RWPE1 (cell line): ENCODE measurements at regions not wholly inside any gene's neighbourhood (a gene's known extent, or its start where the extent isn't known, plus 50 kb on each side); places are given as distances from the start of the nearest gene placed in this dataset.
"Not testable (repeated sequence)": the region's sequence is repeated elsewhere in the genome, so short reads cannot be mapped to it uniquely, and the experiment has no call there.

Source experiments
- CTCF ChIA-PET: fragments of 350-600 bp; sonication (Branson Sonifier 250); formaldehyde crosslinking; extraction: SDS; loops from one replicate; lab custom pipeline; 2021; lab: Yijun Ruan, JAX
- POLR2A ChIA-PET: fragments of 400-600 bp; formaldehyde crosslinking; extraction: SDS; loops from one replicate; lab custom pipeline; 2020; ENCODE audit warnings: antibody characterized with exemption; ENCODE audit not compliant: low non-redundant PET; lab: Yijun Ruan, JAX
- DNase-seq: peaks from one replicate; pipeline ENCODE4 v3.0.0; 2012; ENCODE audit warnings: low spot score
- H3K27ac ChIP-seq: fragments of 450-650 bp; 2 replicates; pipeline ENCODE4 v1.5.1; 2017
- CTCF ChIP-seq: fragments of 450-650 bp; conservative IDR thresholded peaks from 2 replicates; pipeline ENCODE4 v1.5.1; 2017; ENCODE audit warnings: low read depth, mild to moderate bottlenecking

DNA sequence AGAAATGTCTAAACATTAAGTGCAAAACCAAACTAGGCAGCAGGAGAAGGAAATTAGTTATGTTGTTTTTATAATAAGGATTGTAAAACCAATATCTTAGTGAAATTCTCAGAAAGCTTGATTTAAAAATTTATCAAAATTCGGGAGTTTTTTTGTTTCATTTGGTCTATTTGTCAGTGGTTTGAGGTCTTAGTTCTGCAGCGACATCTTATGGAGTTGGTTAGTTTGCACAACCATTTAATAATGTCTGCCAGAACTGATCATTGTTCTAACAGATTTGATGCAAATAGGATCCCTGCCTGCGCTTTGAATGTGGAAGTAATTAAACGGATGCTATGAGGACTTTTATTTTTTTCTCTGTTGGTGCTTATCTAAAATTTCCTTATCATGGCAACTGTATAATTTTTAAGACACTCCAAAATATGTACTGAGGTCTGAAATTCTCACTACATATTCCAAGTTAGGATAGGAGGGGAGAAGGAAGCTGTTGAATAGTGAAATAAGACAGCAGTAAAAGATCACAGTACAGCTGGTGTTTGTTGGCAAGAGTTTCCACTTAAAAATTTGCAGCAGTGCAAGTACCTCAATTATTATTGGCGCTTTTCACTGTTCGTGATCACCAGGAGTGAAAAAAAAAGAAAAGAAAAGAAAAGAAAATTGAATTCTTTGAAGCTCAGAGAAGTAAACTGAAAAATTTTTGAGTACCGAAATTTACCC lies 2521.4 kb downstream of the ARAP2 start:
- POLR2A ChIA-PET = no interaction called here
- no peak for DNase-seq
- no peak overlapping the region for H3K27ac ChIP-seq
- CTCF ChIA-PET = interaction anchor here (0.5 to 0.6 kb wide), 2 partner anchors 84 to 335 kb away, joined by 3 read pairs; no protein-coding TSS in a partner anchor
- no peak for TF ChIP-seq CTCF

GRCh38 chr4:33724685-33725084 lies 2519.6 kb downstream of the ARAP2 start:
- H3K27ac ChIP-seq = no peak overlapping the region
- TF ChIP-seq CTCF = no peak
- POLR2A ChIA-PET = no interaction called here
- DNase-seq = no peak
- CTCF ChIA-PET = no interaction called here

GRCh38 chr4:33725861-33726260 lies 2518.5 kb downstream of the ARAP2 start:
- POLR2A ChIA-PET = no interaction called here
- no peak for TF ChIP-seq CTCF
- CTCF ChIA-PET = no interaction called here
- no peak overlapping the region for H3K27ac ChIP-seq
- DNase-seq = no peak

DNA sequence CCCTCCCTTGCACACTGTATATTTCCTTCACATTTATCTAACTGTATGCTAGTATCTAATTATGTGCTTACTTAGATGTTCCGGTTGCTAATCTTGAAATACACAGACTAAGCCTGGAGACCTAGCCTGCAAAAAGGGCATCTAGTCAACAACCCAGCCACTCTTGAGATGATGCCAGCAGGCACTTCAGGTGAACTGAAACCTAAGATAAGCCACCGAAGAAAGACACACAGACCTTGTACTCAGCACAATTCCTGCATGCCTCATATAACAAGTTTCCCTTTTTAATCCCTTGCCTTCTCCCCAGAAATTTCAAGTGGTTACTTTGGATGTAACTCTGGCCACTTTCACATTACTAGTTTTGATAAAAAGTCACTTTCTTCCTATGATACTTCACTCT lies 2506.6 kb downstream of the ARAP2 start:
- ChIA-PET POLR2A (no interaction called here), CTCF (no interaction called here)
- DNase-seq = no peak
- H3K27ac ChIP-seq = no peak overlapping the region
- TF ChIP-seq CTCF = no peak

- no peak overlapping the region for H3K27ac ChIP-seq
- CTCF ChIA-PET = interaction anchor here (0.6 kb wide), 1 partner anchor 299 kb away, joined by 3 read pairs; no protein-coding TSS in a partner anchor
- no peak for TF ChIP-seq CTCF
- POLR2A ChIA-PET = no interaction called here
- DNase-seq = no peak
Observed at GRCh38 chr4:33739884-33740632, 2504.3 kb downstream of the ARAP2 start.

DNA sequence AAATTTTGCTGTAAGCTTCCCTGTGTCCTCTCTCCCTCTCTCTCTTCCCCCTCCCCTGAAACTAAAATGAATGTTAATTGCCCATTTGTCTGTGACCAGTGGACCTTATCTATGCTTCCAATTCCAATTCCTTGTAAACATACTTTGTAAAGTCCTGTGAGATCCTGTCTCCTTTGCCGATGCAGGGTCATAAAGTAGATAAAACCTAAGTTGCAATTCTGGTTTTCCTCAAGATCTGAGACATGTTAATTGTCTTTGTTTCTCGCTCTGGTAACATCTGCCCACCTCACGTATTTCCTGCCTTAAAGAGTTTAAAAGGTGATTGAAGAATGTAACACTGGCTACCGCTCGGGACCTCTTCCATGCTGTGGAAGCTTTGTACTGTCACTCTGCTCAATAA lies 2503.4 kb downstream of the ARAP2 start:
- POLR2A ChIA-PET, H3K27ac ChIP-seq, DNase-seq: not testable (repeated sequence)
- CTCF ChIA-PET = interaction anchor here (0.6 kb wide), 1 partner anchor 298 kb away, joined by 3 read pairs; no protein-coding TSS in a partner anchor

DNA sequence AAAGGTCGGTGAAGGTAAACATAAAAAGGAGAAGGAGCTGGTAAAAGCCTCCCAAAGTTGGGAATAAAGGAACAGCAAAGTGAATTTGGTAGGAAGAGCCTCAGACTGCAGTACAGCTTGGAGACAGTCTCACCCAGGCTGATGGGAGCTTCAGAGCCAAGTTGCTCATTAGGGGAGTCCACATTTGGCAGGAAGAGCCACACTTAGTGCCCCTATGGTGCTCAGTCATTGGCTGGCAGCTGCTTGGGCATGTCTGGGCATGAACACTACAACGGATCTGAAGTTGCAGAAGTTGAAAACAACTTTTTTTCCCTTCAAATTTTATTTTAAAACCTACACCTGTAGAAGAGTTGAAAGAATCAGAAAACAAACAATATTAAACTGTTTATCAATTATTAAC lies 2497.3 kb downstream of the ARAP2 start:
- CTCF ChIA-PET = no interaction called here
- DNase-seq = no peak
- TF ChIP-seq CTCF = no peak
- POLR2A ChIA-PET = no interaction called here
- no peak overlapping the region for H3K27ac ChIP-seq
